PFSK-1 (cell line): ENCODE measurements at regions not wholly inside any gene's neighbourhood (a gene's known extent, or its start where the extent isn't known, plus 50 kb on each side); places are given as distances from the start of the nearest gene placed in this dataset.

ENCODE experiments used
- POLR2AphosphoS5 ChIP-seq: IDR thresholded peaks from 2 replicates; pipeline ENCODE4 v1.6.1; 2012; ENCODE audit warnings: low read depth, mild to moderate bottlenecking, control low read depth, low read length, moderate library complexity
- SIN3A ChIP-seq: IDR thresholded peaks from 2 replicates; pipeline ENCODE4 v1.6.1; 2012; ENCODE audit warnings: mild to moderate bottlenecking, low read length, moderate library complexity, borderline replicate concordance; ENCODE audit not compliant: insufficient read depth
- TAF1 ChIP-seq: IDR thresholded peaks from 2 replicates; pipeline ENCODE4 v1.6.1; 2012; ENCODE audit warnings: low read length, control low read depth, borderline replicate concordance; ENCODE audit not compliant: insufficient read depth
- TF ChIP-seq, protein P1 (sequence below), 2 experiments: IDR thresholded peaks; 2 replicates each; pipeline versions ENCODE4 v1.6.1 to v1.8.0; 2011 to 2012; ENCODE audit warnings: low read depth in 2 of 2, low read length in 2 of 2, control low read depth in 1 of 2, inconsistent platforms in 1 of 2, mild to moderate bottlenecking in 1 of 2, moderate library complexity in 1 of 2; ENCODE audit not compliant: insufficient read depth in 1 of 2

DNA sequence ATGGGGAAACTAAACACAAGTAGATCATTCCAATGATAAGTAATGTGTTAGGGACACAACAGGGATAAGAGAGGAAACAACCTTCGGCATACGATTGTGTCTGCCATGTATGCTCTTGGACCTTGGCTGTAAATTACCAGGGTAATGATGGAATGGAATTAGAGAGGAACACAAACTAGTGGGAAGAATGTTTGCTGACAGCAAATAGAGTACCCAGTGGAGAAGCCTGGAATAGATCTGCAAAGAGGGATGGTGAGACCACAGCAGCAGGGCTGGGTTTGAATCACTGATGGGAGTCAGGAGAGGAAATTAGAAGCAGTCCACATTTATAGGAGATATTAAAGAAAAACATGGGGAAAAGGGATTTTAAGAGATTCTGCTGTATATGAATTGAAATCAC, 172.8 kb downstream of the LRIG3 start:
- no peak for TF ChIP-seq POLR2AphosphoS5
- no peak for TF ChIP-seq SIN3A
- no peak for TF ChIP-seq TAF1
- TF ChIP-seq, protein P1, sequence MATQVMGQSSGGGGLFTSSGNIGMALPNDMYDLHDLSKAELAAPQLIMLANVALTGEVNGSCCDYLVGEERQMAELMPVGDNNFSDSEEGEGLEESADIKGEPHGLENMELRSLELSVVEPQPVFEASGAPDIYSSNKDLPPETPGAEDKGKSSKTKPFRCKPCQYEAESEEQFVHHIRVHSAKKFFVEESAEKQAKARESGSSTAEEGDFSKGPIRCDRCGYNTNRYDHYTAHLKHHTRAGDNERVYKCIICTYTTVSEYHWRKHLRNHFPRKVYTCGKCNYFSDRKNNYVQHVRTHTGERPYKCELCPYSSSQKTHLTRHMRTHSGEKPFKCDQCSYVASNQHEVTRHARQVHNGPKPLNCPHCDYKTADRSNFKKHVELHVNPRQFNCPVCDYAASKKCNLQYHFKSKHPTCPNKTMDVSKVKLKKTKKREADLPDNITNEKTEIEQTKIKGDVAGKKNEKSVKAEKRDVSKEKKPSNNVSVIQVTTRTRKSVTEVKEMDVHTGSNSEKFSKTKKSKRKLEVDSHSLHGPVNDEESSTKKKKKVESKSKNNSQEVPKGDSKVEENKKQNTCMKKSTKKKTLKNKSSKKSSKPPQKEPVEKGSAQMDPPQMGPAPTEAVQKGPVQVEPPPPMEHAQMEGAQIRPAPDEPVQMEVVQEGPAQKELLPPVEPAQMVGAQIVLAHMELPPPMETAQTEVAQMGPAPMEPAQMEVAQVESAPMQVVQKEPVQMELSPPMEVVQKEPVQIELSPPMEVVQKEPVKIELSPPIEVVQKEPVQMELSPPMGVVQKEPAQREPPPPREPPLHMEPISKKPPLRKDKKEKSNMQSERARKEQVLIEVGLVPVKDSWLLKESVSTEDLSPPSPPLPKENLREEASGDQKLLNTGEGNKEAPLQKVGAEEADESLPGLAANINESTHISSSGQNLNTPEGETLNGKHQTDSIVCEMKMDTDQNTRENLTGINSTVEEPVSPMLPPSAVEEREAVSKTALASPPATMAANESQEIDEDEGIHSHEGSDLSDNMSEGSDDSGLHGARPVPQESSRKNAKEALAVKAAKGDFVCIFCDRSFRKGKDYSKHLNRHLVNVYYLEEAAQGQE (IDR thresholded peaks at IDR 0.05; ENCODE audit: insufficient read depth in 1 of 2, low read depth in 2 of 2, low read length in 2 of 2), result no peak
